GM21528 (cell line): ENCODE measurements at regions not wholly inside any gene's neighbourhood (a gene's known extent, or its start where the extent isn't known, plus 50 kb on each side); places are given as distances from the start of the nearest gene placed in this dataset.

Experiments used
- ATAC-seq: cut with Tn5 transposase; IDR thresholded peaks from one replicate; pipeline ENCODE4 v1.9.1; 2021; ENCODE audit warnings: mild to moderate bottlenecking, moderate library complexity; ENCODE audit not compliant: unreplicated experiment, low FRiP score

DNA sequence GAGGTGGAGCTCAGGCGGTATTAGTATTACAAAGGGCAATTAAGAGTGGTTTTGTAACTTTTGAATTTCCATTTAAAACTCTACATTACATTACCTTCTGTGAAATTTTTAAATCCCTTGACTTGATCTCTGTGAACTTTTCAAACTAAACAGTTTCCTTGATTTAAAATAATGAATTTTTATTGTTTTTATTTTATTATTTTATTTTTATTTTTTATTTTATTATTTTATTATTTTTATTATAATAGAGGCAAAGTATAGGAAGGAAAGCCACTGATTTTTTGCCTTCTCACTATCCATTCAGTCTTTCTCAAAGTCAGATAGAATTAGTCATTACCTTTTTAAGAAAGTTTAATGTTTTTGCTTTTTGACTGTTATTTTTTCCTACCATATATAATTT is 1248.1 kb upstream of the SLC10A2 start:
- ATAC-seq, result no peak

GRCh38 chr13:104310861-104311260 is 1244.6 kb upstream of the SLC10A2 start:
- no peak for ATAC-seq

GRCh38 chr13:104309431-104309830 is 1243.2 kb upstream of the SLC10A2 start:
- no peak for ATAC-seq

- ATAC-seq, result no peak
Observed at GRCh38 chr13:104301171-104301975, 1235.2 kb upstream of the SLC10A2 start.

DNA sequence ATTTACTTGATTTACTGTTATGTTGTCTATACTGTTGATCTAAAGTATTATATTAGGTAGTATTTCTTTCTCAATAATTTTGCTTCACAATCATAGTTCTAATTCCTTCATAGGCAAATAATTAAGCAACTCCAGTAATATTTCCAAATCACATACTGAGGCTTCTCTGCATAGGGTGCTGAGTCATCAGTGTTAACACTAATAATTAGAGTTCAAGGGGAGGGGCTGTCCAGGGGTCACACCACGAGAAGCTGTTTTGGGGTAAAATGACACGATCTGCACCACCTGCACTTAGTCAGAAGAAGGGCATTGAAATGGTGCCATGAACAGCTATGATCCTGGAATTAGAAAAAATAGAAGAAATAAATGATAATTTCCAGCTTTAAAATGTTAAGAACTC is 1230.9 kb upstream of the SLC10A2 start:
- no peak for ATAC-seq

DNA sequence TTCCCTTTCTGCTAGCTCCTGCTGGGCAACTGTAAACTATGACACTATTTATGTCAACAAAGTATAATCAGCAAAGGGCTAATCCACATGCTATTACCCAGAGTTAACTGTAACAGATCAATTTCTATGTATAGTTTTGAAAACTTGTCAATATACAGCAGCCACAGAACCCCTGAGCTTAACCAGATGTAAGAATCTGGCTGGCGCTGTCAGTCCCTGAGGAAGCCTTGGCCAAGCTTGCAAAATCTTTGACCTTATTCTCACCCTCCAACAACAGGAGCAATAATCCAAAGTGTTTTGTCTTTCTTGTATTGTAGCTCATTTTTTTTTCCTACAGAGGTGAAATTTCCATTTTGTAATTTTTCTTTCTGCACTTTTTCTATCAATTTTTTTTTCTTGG is 1230.1 kb upstream of the SLC10A2 start:
- ATAC-seq, result no peak

DNA sequence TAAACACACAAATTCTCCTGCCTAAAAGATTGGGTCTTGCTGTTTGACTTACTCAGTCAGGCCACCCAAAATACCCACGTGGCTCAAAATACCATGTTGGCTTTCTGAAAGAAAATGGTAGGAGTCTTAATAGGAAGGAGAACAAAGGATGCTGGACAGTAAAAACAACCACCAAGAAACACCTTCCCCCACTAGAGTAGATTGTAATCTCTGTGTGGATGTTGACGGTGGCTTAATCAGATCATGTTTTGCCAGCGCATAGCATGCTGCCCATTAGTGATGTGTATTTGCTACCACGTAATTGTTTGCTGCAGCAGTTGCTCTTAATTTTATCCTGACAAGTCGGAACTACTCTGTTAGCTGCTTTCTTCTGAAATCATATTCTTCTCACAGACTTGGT is 1229.3 kb upstream of the SLC10A2 start:
- ATAC-seq, result no peak

- ATAC-seq, result no peak
Observed at GRCh38 chr13:104289400-104289799, 1223.2 kb upstream of the SLC10A2 start.

DNA sequence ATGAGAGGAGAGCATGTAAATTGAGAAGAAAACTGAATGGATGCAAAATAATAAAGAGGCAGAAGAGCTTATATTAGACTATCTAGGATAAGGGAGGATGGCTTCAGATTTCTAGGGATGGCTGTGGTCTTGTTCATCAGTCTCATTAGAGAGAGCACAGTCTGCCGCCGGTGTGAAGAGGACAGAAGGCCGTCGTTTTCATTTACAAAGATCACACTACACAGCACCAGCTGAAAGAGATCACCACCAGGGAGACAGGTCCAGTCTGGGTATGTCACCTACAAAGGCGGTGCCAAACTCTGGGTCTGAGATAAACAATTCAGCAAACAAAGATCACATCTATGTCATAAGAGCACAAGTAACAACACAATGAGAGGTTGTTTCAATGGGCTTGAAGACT is 1222.3 kb upstream of the SLC10A2 start:
- no peak for ATAC-seq

DNA sequence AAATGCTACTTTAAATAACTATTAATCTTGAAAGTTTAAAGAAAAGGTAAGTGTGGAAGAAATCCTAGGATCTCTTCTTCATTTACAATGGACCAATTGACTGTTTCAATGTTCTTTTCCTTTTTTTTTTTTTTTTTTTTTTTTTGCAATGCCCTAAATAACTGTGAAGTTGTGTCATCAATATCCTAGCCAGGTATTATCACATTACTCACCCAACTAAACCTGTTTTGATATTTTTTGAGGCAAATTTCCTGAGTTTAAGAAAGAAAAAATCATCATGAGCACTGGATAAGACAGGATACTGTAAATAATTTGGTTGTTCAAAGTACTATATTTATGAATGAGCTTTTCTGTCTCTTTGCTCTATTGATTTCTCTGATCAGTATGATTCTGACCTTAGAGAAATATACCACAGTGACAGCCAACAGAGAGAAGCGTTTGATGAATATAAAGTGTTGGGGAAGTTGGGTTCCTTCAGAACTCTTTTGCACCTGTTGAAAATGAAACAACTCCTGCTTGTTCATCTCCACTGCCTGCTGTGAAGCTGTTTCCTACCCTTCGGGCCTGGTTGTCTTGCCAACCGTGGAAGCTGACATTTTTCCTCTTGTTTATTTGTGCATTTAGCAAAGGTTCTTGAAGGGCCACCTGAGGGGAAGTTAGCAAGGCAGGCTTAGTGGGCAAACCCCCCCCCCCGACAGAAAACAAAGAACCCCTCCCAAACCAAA is 1220.5 kb upstream of the SLC10A2 start:
- no peak for ATAC-seq

DNA sequence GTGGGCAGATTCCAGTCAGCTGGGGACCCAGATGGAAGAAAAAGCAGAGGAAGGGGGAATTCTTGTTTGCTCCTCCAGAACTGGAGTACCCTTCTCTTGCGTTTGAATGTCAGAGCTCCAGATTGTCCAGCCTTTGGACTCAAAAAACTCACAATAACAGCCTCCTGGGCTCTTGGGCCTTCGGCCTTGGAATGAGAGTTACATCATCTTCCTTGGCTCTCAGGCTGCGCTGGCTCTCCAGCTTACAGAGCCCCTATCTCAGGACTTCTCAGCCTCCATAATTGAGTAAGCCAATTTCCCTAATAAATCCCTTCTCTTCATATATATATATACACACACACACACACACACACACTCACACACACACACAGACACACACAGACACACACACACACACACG is 1215.7 kb upstream of the SLC10A2 start:
- no peak for ATAC-seq

GRCh38 chr13:104270731-104271130 is 1204.5 kb upstream of the SLC10A2 start:
- no peak for ATAC-seq

DNA sequence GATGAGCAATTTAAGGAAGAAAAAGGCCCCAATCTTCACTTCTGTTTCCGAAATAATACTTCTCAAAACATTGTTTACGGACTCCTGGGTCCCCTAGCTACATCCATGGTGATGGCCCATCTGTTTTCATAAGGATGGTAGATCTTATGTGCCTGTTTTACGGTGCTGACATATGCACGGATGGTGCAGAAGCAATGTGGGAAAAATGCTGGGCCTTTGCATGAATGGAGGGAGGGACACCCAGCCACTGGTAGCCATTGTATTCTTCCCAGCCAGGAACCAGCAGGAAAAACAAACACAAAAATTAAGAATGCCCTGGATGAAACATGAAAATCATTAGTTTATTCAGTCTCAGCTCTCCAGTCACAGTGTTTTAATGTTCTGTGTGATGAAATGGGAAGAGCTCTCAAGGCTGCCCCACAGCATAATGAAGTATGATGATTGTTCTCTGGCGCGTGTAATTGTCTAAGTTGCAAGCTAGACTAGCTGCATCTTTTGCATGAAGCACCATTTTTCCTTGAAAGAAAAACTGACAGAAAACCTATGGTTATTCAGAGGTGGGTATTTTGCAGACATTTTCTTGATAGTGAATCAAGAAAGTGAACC is 1201.1 kb upstream of the SLC10A2 start:
- ATAC-seq, result no peak

DNA sequence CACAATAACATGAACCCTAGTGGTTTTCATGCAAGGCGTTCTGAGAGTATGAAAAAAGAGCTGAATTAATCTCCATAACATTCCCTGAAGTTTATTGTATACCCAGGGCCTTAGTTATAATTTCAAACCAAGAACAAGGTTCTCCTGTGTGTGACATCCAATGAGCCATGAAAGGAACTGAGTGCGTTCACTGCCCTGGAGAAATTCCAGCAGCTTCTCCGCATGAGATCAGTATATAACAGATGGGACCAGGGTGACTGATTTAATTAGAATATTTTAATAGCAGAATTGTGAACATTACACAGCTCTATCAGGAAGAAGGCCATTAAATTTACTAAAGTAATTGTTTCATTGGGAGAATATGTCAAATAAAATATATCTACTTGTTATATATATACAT is 1190.5 kb upstream of the SLC10A2 start:
- ATAC-seq, result no peak

DNA sequence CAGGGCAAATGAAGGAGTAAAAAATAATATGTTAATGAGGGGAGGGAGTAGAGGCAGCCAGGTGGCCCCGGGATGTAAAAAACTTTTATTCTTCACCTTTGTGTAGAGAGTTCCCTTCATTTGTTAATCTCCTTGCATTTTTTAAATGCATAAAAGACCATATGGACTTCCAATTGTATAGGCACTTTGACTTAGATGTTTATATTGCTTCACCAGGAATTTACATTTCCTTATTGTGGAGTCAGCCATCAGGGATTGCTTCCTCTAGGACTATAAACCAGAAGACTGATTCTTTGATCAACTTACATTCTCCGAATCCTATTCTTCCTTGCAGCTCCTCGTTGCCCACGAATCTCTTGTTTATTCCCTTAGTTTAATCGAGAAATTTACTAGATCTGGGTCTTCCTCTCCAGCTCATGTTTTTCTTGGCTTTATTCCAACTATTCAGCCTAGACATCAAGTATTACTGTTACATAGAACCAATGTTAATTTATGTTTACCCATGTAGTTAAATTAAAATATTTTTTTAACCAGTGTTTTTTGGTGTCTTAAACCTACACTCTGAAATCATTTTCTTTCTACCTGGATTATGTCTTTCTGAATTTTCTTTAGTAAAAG is 1187.0 kb upstream of the SLC10A2 start:
- no peak for ATAC-seq

DNA sequence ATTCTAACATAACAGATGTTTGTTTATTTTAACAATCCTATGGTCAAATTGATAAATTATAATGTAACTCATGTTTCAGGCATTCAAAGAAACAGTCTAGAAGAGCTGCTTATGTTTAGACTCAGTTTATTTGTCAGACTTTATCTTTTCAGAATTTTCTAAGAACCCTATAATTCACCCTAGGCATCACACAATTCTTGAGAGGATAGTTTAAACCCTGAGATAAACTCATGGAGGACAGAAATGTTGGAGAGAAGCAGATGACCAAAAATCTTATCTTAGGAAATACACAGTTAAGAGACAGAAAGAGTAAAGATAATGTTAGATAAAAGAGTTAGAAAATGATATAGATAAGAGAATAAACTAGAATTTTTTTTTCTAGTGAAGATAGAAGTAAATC is 1185.7 kb upstream of the SLC10A2 start:
- no peak for ATAC-seq

DNA sequence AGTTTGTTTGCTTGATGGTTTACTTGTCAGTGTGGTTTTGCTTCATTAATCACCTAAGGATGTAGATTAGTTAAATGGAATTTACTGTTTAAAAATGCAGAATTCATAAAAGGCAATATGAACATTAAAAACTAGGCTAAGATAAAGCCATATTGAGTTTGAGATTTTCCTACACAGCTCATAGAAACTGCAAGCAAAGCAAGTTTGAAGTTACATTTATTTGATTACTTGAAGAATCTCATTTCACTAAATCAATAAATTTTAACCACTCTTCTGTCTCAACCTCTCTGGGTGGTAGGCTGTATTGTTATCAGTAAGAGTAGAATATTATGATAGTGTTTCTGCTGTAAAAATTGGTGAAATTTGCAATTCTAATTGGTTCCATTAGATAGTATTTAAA is 1180.7 kb upstream of the SLC10A2 start:
- ATAC-seq, result no peak

- no peak for ATAC-seq
Observed at GRCh38 chr13:104206450-104207044, 1140.3 kb upstream of the SLC10A2 start.

GRCh38 chr13:104204177-104204576 is 1138.0 kb upstream of the SLC10A2 start:
- no peak for ATAC-seq

DNA sequence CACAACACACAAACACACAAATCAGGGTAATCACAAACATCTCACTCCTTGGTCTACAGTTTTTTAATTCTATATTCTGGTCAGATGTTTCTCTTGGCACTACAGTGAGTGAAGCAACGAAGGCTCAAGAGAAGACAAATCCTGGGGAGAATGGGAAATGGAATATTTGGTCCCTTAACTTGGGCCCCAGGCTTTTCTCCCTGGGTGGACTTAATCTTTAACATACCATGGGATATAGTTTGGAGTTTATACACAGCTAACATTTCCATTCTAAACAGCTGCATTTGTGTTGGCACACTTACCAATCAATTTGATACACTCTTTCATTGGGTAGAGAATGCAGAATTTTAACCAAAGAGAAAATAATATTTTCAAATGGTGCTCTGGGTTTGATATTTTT is 1132.6 kb upstream of the SLC10A2 start:
- no peak for ATAC-seq

DNA sequence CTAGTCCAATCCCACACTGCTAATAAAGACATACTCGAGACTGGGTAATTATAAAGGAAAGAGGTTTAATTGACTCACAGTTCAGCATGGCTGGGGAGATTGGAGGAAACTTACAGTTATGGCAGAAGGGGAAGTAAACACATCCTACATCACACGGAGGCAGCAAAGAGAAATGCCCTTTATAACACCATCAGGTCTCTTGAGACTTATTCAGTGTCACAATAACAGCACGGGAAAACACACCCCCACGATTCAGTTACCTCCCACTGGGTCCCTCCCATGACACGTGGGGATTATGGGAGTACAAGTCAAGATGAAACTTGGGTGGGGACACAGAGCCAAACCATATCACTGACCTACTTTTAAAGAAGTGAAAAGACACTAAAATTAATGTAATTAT is 1130.4 kb upstream of the SLC10A2 start:
- no peak for ATAC-seq
